Mesendoderm (in vitro differentiated cells): ENCODE measurements at regions not wholly inside any gene's neighbourhood (a gene's known extent, or its start where the extent isn't known, plus 50 kb on each side); places are given as distances from the start of the nearest gene placed in this dataset.

Experiments used
- DNase-seq: peaks from one replicate; pipeline ENCODE4 v3.0.0; 2013
- H2AK5ac ChIP-seq: 2 replicates; pipeline ENCODE4 v1.6.1; 2013; ENCODE audit warnings: low read length, inconsistent platforms
- H2BK120ac ChIP-seq: 2 replicates; pipeline ENCODE4 v1.6.1; 2013; ENCODE audit warnings: low read depth, mild to moderate bottlenecking, low read length, moderate library complexity, mixed read lengths
- H2BK15ac ChIP-seq: replicated peaks from 2 replicates; pipeline ENCODE4 v1.6.1; 2013; ENCODE audit warnings: low read depth, mild to moderate bottlenecking, moderate library complexity
- H2BK5ac ChIP-seq: 2 replicates; pipeline ENCODE4 v1.6.1; 2013; ENCODE audit warnings: low read length, inconsistent platforms
- H3K18ac ChIP-seq: 2 replicates; pipeline ENCODE4 v1.6.1; 2013; ENCODE audit warnings: mild to moderate bottlenecking, low read length, mixed read lengths
- H3K23ac ChIP-seq: one replicate; pipeline ENCODE4 v1.6.1; 2013; ENCODE audit warnings: low read length
- H3K27ac ChIP-seq: 2 replicates; pipeline ENCODE4 v1.5.1; 2013; ENCODE audit warnings: low read depth, mild to moderate bottlenecking, inconsistent platforms, low read length, moderate library complexity
- H3K27me3 ChIP-seq: 2 replicates; pipeline ENCODE4 v1.6.1; 2013; ENCODE audit warnings: low read length, control low read depth, mild to moderate bottlenecking, inconsistent platforms; ENCODE audit not compliant: insufficient read depth, poor library complexity
- H3K36me3 ChIP-seq: 2 replicates; pipeline ENCODE4 v1.6.1; 2013; ENCODE audit warnings: low read length, inconsistent platforms; ENCODE audit not compliant: control insufficient read depth, insufficient read depth
- H3K4ac ChIP-seq: one replicate; pipeline ENCODE4 v1.6.1; 2013; ENCODE audit warnings: low read depth, mild to moderate bottlenecking, low read length, moderate library complexity
- H3K4me1 ChIP-seq: 2 replicates; pipeline ENCODE4 v1.6.1; 2013; ENCODE audit warnings: low read depth, low read length, inconsistent platforms; ENCODE audit not compliant: control insufficient read depth
- H3K4me2 ChIP-seq: 2 replicates; pipeline ENCODE4 v1.6.1; 2013; ENCODE audit warnings: low read length
- H3K4me3 ChIP-seq: 2 replicates; pipeline ENCODE4 v1.5.1; 2013; ENCODE audit warnings: mild to moderate bottlenecking, low read length
- H3K56ac ChIP-seq: one replicate; pipeline ENCODE4 v1.6.1; 2013; ENCODE audit warnings: low read length
- H3K79me1 ChIP-seq: 2 replicates; pipeline ENCODE4 v1.6.1; 2013; ENCODE audit warnings: low read length, inconsistent platforms
- H3K79me2 ChIP-seq: 2 replicates; pipeline ENCODE4 v1.6.1; 2013; ENCODE audit warnings: mild to moderate bottlenecking, low read length; ENCODE audit not compliant: control insufficient read depth, insufficient read depth
- H3K9ac ChIP-seq: 2 replicates; pipeline ENCODE4 v1.6.1; 2013; ENCODE audit warnings: low read length, inconsistent platforms
- H4K5ac ChIP-seq: one replicate; pipeline ENCODE4 v1.6.1; 2013; ENCODE audit warnings: low read length
- H4K8ac ChIP-seq: one replicate; pipeline ENCODE4 v1.6.1; 2013; ENCODE audit warnings: low read depth, mild to moderate bottlenecking, control low read depth, low read length, moderate library complexity
- WGBS: extraction: QIAGEN DNeasy Blood & Tissue Kit; methylation state at CpG from one replicate; pipeline ENCODE4 v1.1.7; 2013; ENCODE audit warnings: low lambda C conversion rate, missing lambda C conversion rate; ENCODE audit not compliant: insufficient coverage; ENCODE audit errors: extremely low coverage; 5-methylcytosine and 5-hydroxymethylcytosine counted together

GRCh38 chr5:133707629-133708028 lies 95.3 kb upstream of the FSTL4 start:
- no peak overlapping the region for H3K23ac ChIP-seq
- no peak overlapping the region for H2BK5ac ChIP-seq
- no peaks in the 10 kb centered on the region for H3K27me3 ChIP-seq
- WGBS = no CpG with 5 or more reads among the region's 2 CpGs
- no peaks in the 10 kb centered on the region for H3K79me2 ChIP-seq
- H3K4me3 ChIP-seq = no peak overlapping the region
- H3K4ac ChIP-seq = no peak overlapping the region
- no peaks in the 10 kb centered on the region for H3K4me1 ChIP-seq
- no peak overlapping the region for H3K27ac ChIP-seq
- no peaks in the 10 kb centered on the region for H3K79me1 ChIP-seq
- H3K56ac ChIP-seq = no peak overlapping the region
- DNase-seq = no peak
- H4K5ac ChIP-seq = no peak overlapping the region
- H3K9ac ChIP-seq = no peak overlapping the region
- H3K4me2 ChIP-seq = no peak overlapping the region
- H4K8ac ChIP-seq = no peak overlapping the region
- no peaks in the 10 kb centered on the region for H3K36me3 ChIP-seq
- H2AK5ac ChIP-seq = no peak overlapping the region
- H2BK120ac ChIP-seq = no peak overlapping the region
- no peak overlapping the region for H2BK15ac ChIP-seq
- no peak overlapping the region for H3K18ac ChIP-seq

DNA sequence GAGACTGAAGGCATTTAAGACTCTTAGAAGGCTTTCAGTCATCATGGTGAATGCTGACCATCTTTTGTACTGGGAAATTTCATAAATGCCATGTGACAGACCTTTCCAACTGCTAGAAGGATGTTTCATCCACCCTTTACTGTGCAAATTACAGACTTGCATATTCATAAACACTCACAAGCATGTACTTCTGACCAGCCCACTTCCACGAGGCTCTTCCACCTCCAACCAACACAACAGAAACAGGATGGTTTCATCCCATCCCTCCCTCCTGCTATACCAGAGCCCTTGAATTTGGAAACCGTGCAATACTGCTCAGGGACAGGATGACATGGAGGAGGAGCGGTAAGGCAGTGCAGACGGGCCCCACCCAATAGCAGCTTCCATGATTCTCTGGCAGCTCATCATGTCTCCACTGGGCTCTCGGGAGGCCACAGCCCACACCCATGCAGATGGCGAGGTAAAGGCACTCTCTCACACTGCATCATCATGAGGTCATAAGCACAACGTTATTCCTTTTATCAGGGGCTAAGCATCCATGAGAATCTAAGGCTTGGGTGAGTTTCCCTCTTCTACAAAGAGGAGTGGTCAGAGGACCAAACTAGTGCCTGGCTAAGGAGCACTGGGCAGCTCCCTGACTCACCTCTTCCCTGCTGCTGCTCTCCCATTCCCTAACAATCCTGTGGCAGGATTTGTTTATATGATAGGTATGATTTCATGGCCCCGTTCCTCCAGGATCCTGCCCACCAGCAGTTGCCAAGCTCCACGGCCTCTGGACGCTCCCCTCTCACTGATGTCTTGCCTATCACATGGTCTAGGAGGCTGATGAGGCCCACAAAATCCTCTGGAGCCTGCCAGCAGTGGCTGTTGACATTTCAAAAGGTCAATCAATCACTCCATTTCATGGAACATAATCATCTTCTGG lies 94.4 kb upstream of the FSTL4 start:
- H3K56ac ChIP-seq = no peak overlapping the region
- H3K27me3 ChIP-seq = no peaks in the 10 kb centered on the region
- H3K23ac ChIP-seq = no peak overlapping the region
- no CpG with 5 or more reads among the region's 10 CpGs for WGBS
- no peak overlapping the region for H4K8ac ChIP-seq
- H3K79me2 ChIP-seq = no peaks in the 10 kb centered on the region
- no peak overlapping the region for H3K4ac ChIP-seq
- no peak overlapping the region for H2BK15ac ChIP-seq
- H3K36me3 ChIP-seq = no peaks in the 10 kb centered on the region
- no peak overlapping the region for H2AK5ac ChIP-seq
- H2BK5ac ChIP-seq = no peak overlapping the region
- no peak overlapping the region for H3K4me3 ChIP-seq
- no peaks in the 10 kb centered on the region for H3K79me1 ChIP-seq
- no peak overlapping the region for H3K18ac ChIP-seq
- H3K4me1 ChIP-seq = no peaks in the 10 kb centered on the region
- no peak for DNase-seq
- no peak overlapping the region for H3K9ac ChIP-seq
- H3K4me2 ChIP-seq = no peak overlapping the region
- H4K5ac ChIP-seq = no peak overlapping the region
- H3K27ac ChIP-seq = no peak overlapping the region
- no peak overlapping the region for H2BK120ac ChIP-seq

DNA sequence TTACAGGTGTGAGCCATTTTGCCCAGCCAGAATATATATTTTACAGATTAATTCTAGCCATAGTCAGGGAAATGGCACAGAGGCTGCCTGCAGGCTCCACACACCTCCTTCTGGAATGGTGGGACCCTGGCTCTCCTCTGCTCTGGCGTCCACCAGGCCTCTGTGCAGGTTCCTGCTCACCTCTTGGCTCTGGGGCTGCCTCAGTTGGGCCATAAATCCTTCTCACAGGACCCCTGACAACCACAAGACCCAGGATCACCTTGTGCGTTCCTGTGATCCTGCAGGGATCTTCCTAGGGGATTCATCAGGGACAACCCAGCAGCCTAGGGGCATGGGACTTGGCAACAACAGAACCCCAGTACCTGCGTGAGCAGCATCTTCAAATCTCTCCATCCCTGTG lies 93.0 kb upstream of the FSTL4 start:
- H4K8ac ChIP-seq = no peak overlapping the region
- no CpG with 5 or more reads among the region's 3 CpGs for WGBS

DNA sequence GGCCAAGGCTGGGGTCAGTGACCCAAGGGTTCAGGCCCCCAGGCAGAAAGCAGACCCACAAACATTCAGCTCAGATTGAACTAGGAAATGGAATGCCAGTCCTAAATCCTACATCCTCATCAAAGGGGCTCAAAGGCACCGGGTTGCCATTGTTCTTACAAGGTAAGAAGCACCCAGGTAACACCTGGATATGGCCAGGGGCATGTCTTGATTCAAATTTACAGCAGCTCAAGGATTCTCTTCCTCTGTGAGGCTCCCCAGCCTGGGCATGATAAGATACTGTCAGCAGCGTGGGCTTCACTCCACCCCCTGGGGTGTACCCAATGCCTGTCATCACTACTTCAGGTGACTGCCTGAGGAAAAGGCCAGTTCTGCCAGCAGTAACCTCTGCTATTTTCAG lies 92.1 kb upstream of the FSTL4 start:
- no peak overlapping the region for H4K5ac ChIP-seq
- no peak overlapping the region for H3K56ac ChIP-seq
- H3K27me3 ChIP-seq = no peaks in the 10 kb centered on the region
- no peak overlapping the region for H3K4me3 ChIP-seq
- no peaks in the 10 kb centered on the region for H3K79me2 ChIP-seq
- H3K18ac ChIP-seq = no peak overlapping the region
- no peak overlapping the region for H3K23ac ChIP-seq
- DNase-seq = peak; percentile 9
- no peak overlapping the region for H2BK120ac ChIP-seq
- no peak overlapping the region for H2BK15ac ChIP-seq
- WGBS = no CpG with 5 or more reads among the region's 2 CpGs
- no peak overlapping the region for H3K9ac ChIP-seq
- no peaks in the 10 kb centered on the region for H3K4me1 ChIP-seq
- no peak overlapping the region for H2AK5ac ChIP-seq
- H3K27ac ChIP-seq = no peak overlapping the region
- no peak overlapping the region for H3K4me2 ChIP-seq
- no peaks in the 10 kb centered on the region for H3K79me1 ChIP-seq
- no peak overlapping the region for H3K4ac ChIP-seq
- no peak overlapping the region for H2BK5ac ChIP-seq
- H4K8ac ChIP-seq = no peak overlapping the region
- no peaks in the 10 kb centered on the region for H3K36me3 ChIP-seq

More for the DNA sequence above, 93.0 kb upstream of the FSTL4 start:
- no peak overlapping the region for H3K23ac ChIP-seq
- no peaks in the 10 kb centered on the region for H3K79me1 ChIP-seq
- no peaks in the 10 kb centered on the region for H3K79me2 ChIP-seq
- H4K5ac ChIP-seq = no peak overlapping the region
- H3K27me3 ChIP-seq = no peaks in the 10 kb centered on the region
- no peaks in the 10 kb centered on the region for H3K36me3 ChIP-seq
- H2BK120ac ChIP-seq = no peak overlapping the region
- no peak overlapping the region for H3K4me2 ChIP-seq
- H3K4ac ChIP-seq = no peak overlapping the region
- no peak overlapping the region for H2AK5ac ChIP-seq
- H3K56ac ChIP-seq = no peak overlapping the region
- H3K9ac ChIP-seq = no peak overlapping the region
- H2BK15ac ChIP-seq = no peak overlapping the region
- no peak overlapping the region for H3K4me3 ChIP-seq
- no peak overlapping the region for H3K18ac ChIP-seq
- no peaks in the 10 kb centered on the region for H3K4me1 ChIP-seq
- no peak overlapping the region for H2BK5ac ChIP-seq
- no peak overlapping the region for H3K27ac ChIP-seq
- DNase-seq = no peak

DNA sequence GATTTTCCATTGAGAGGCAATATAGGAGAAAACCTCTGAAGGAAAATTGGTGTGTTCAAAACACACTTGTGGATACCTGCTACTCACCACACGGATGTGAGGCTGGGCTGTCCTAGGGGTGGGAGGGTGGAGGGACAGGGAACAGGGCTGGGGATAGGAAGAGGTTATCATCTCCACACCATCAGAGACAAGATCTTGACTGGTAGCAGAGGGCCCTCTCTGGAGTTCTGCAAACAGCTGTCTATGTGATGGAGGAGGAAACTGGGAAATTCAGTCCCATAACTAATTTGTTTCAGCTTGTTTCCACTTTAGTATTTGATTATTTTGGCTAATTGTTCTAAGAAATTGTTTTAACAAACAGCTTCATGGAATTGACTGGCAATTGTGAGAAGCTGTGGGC lies 91.6 kb upstream of the FSTL4 start:
- no peak for DNase-seq
- Histone ChIP-seq H2AK5ac (no peak overlapping the region), H2BK5ac (no peak overlapping the region), H3K23ac (no peak overlapping the region), H3K9ac (no peak overlapping the region), H3K56ac (no peak overlapping the region), H4K5ac (no peak overlapping the region), H2BK15ac (no peak overlapping the region), H3K4ac (no peak overlapping the region), H4K8ac (no peak overlapping the region), H3K4me1 (no peaks in the 10 kb centered on the region), H3K79me2 (no peaks in the 10 kb centered on the region), H3K79me1 (no peaks in the 10 kb centered on the region), H3K27me3 (no peaks in the 10 kb centered on the region), H2BK120ac (no peak overlapping the region), H3K4me2 (no peak overlapping the region), H3K4me3 (no peak overlapping the region), H3K18ac (no peak overlapping the region), H3K27ac (no peak overlapping the region), H3K36me3 (no peaks in the 10 kb centered on the region)
- no CpG with 5 or more reads among the region's 1 CpG for WGBS
